ENCODE measurements at regions not wholly inside any gene's neighbourhood (a gene's known extent, or its start where the extent isn't known, plus 50 kb on each side); places are given as distances from the start of the nearest gene placed in this dataset.

GRCh38 chr5:155780260-155780659, 546.7 kb upstream of the SGCD start:
- Histone ChIP-seq H3K18ac (ENCODE audit: extremely low read depth, low read length) (no peak overlapping the region), H4K20me1 (replicated peaks in 1 of 2; ENCODE audit: control insufficient read depth in 1 of 2, insufficient read depth in 2 of 2, low read length in 2 of 2) (no peaks in the 10 kb centered on the region), H2BK5ac (ENCODE audit: low read depth, low read length) (no peak overlapping the region), H3K14ac (ENCODE audit: insufficient read length) (no peak overlapping the region), H2BK15ac (ENCODE audit: low read length) (no peak overlapping the region), H3K4me2 (ENCODE audit: insufficient read depth in 1 of 2, low read depth in 2 of 2, low read length in 2 of 2) (no peak overlapping the region), H3K27ac (ENCODE audit: low read depth, low read length) (no peak overlapping the region), H3K56ac (replicated peaks; ENCODE audit: insufficient read length, low read depth, low read length) (no peak overlapping the region), H2AK5ac (ENCODE audit: low read depth, low read length) (no peak overlapping the region), H3K23ac (ENCODE audit: insufficient read length) (no peak overlapping the region), H3K23me2 (ENCODE audit: low read depth, low read length) (no peaks in the 10 kb centered on the region), H3K79me2 (ENCODE audit: control insufficient read depth in 1 of 2, insufficient read depth in 2 of 2, low read length in 2 of 2) (no peaks in the 10 kb centered on the region), H3K27me3 (replicated peaks in 1 of 4; ENCODE audit: control insufficient read depth in 3 of 4, extremely low read depth in 1 of 4, insufficient read depth in 3 of 4, low read length in 3 of 4) (no peaks in the 10 kb centered on the region), H3K4ac (replicated peaks; ENCODE audit: insufficient read length, low read depth, low read length) (no peak overlapping the region), H4K5ac (ENCODE audit: insufficient read length, low read depth, low read length) (no peak overlapping the region), H3K9ac (replicated peaks in 1 of 4; ENCODE audit: extremely low read depth in 1 of 4, low read depth in 3 of 4, low read length in 3 of 4) (no peak overlapping the region), H3K4me3 (ENCODE audit: extremely low read depth in 1 of 4, insufficient read depth in 2 of 4, low read depth in 3 of 4, low read length in 4 of 4) (no peak overlapping the region), H2BK12ac (ENCODE audit: low read depth, low read length) (no peak overlapping the region), H4K8ac (ENCODE audit: extremely low read depth, insufficient read depth, low read length) (no peak overlapping the region), H3K79me1 (ENCODE audit: low read depth, low read length) (no peaks in the 10 kb centered on the region), H2AFZ (ENCODE audit: low read length) (no peak overlapping the region), H2BK20ac (ENCODE audit: low read length) (no peak overlapping the region), H2BK120ac (replicated peaks; ENCODE audit: low read depth, low read length) (no peak overlapping the region), H4K91ac (replicated peaks; ENCODE audit: insufficient read length, low read length) (no peak overlapping the region), H3K4me1 (replicated peaks in 1 of 4; ENCODE audit: control insufficient read depth in 3 of 4, insufficient read depth in 4 of 4, low read length in 3 of 4) (no peaks in the 10 kb centered on the region), H3K9me3 (ENCODE audit: insufficient read depth in 2 of 2, low read depth in 1 of 2, low read length in 1 of 2) (0 out of 4 replicates have a peak, but pooled peaks cover 0 to 6% of the 10 kb centered on the region in 2 experiments), H3K36me3 (ENCODE audit: control insufficient read depth in 2 of 4, insufficient read depth in 4 of 4, low read length in 3 of 4) (no peaks in the 10 kb centered on the region)
- CTCF ChIA-PET (ENCODE audit: partially characterized antibody), result no interaction called here
- 87% methylated on average over 3 of the region's 3 CpGs; no CpG with 5 or more reads in 1 of the 2 experiments for WGBS, 2 experiments (ENCODE audit: extremely low coverage in 1 of 2, insufficient coverage in 1 of 2, insufficient read length in 1 of 2, insufficient replicate concordance in 2 of 2, low coverage in 1 of 2, low lambda C conversion rate in 2 of 2, missing lambda C conversion rate in 1 of 2)
- POLR2A ChIA-PET (ENCODE audit: partially characterized antibody), result no interaction called here
- no peak for DNase-seq (ENCODE audit: low read depth in 1 of 2, low spot score in 2 of 2)
- no peak for FAIRE-seq
- TF ChIP-seq SP2 (IDR thresholded peaks at IDR 0.05; ENCODE audit: low read length), result no peak
- no peak for TF ChIP-seq HDAC2 (IDR thresholded peaks at IDR 0.05; ENCODE audit: borderline replicate concordance in 1 of 2, low read depth in 2 of 2, low read length in 2 of 2)
- TF ChIP-seq RFX5 (IDR thresholded peaks at IDR 0.05; ENCODE audit: borderline replicate concordance, low read depth, low read length), result no peak
- no peak for TF ChIP-seq RAD21 (IDR thresholded peaks at IDR 0.05 in 1 of 2, conservative IDR thresholded peaks at IDR 0.05 in 1 of 2; ENCODE audit: low read depth in 2 of 2, low read length in 2 of 2)
- TF ChIP-seq EGR1 (IDR thresholded peaks at IDR 0.05; ENCODE audit: borderline replicate concordance, low read depth, low read length), result no peak
- no peak for TF ChIP-seq ASH2L (IDR thresholded peaks at IDR 0.05; ENCODE audit: low read length)
- TF ChIP-seq SP4 (IDR thresholded peaks at IDR 0.05; ENCODE audit: low read length), result no peak
- no peak for TF ChIP-seq GABPA (IDR thresholded peaks at IDR 0.05; ENCODE audit: borderline replicate concordance, insufficient read depth, low read length)
- TF ChIP-seq RXRA (IDR thresholded peaks at IDR 0.05; ENCODE audit: insufficient read depth, low read depth, low read length), result no peak
- TF ChIP-seq PHF8 (conservative IDR thresholded peaks at IDR 0.05; ENCODE audit: low read depth, low read length), result no peak
- no peak for TF ChIP-seq TAF7 (optimal IDR thresholded peaks at IDR 0.05; ENCODE audit: borderline replicate concordance, low read depth, low read length)
- no peak for TF ChIP-seq BRCA1 (IDR thresholded peaks at IDR 0.05; ENCODE audit: low read depth, low read length)
- TF ChIP-seq NRF1 (IDR thresholded peaks at IDR 0.05; ENCODE audit: low read depth, low read length), result no peak
- no peak for TF ChIP-seq KDM5A (IDR thresholded peaks at IDR 0.05; ENCODE audit: low read length)
- TF ChIP-seq SRF (IDR thresholded peaks at IDR 0.05; ENCODE audit: low read depth, low read length), result no peak
- TF ChIP-seq CHD1 (IDR thresholded peaks at IDR 0.05; ENCODE audit: low read depth, low read length), result no peak

All from H1 (cell line).